ENCODE measurements at regions not wholly inside any gene's neighbourhood (a gene's known extent, or its start where the extent isn't known, plus 50 kb on each side); places are given as distances from the start of the nearest gene placed in this dataset.
"Not testable (repeated sequence)": the region's sequence is repeated elsewhere in the genome, so short reads cannot be mapped to it uniquely, and the experiment has no call there.

DNA sequence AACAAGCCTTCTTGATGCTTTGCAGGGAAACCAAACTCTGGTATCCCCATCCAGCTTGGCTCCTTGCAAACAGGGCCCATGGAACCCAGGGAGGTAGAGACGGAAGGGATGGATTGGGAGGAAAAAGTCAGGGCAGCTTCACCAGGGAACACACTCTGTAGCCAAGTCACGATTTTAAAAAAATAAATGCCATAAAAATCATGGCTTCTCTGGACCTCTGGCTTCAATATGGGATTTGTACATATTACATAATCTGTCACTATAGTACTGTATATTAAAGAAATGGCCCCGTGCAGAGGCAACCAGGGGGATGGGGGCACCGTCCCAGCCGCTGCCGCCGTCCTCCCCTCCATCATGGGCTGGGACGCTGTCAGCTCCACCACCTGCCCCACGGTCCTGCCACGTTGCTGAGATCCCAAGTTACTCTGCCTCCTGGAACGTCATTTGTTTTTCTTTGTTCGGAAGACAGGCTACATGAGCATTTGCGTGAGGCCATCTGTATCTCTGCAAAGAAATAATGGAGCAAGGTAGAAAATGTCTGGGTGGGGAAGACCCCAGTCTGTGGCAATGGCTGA lies 313.3 kb downstream of the ZNF536 start:
- no peak overlapping the region for H3K27ac Mint-ChIP-seq
- no peaks in the 10 kb centered on the region for H3K36me3 Mint-ChIP-seq
- H3K4me1 Mint-ChIP-seq (ENCODE audit: low read depth): no peaks in the 10 kb centered on the region
- peaks cover 45% of the 10 kb centered on the region for H3K27me3 Mint-ChIP-seq
- H3K9me3 Mint-ChIP-seq (ENCODE audit: low read depth): no peaks in the 10 kb centered on the region
- no peak overlapping the region for H3K4me3 Mint-ChIP-seq

DNA sequence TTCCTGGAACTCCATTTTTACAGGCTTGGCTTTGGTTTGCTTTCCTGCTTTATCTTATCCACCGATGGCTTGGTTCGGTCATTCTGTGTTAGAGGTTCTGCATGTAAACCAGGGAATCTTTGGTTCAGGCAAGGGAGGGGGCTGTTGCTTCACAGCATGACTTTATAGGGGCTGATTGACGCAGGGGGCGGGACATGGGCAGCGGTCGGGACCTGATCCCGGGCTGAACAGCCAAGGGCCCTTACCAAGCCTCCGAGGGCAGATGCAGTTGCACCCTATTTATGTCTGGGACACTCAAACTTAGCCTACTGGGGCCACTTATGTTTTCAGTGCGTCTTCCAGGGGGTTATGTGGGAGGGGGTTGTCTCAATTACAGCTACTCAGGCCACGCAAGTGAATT lies 312.4 kb downstream of the ZNF536 start:
- H3K36me3 Mint-ChIP-seq: no peaks in the 10 kb centered on the region
- H3K27me3 Mint-ChIP-seq: peaks cover 42% of the 10 kb centered on the region
- H3K4me3 Mint-ChIP-seq: no peak overlapping the region
- no peaks in the 10 kb centered on the region for H3K9me3 Mint-ChIP-seq (ENCODE audit: low read depth)
- H3K27ac Mint-ChIP-seq: no peak overlapping the region
- H3K4me1 Mint-ChIP-seq (ENCODE audit: low read depth): no peaks in the 10 kb centered on the region

DNA sequence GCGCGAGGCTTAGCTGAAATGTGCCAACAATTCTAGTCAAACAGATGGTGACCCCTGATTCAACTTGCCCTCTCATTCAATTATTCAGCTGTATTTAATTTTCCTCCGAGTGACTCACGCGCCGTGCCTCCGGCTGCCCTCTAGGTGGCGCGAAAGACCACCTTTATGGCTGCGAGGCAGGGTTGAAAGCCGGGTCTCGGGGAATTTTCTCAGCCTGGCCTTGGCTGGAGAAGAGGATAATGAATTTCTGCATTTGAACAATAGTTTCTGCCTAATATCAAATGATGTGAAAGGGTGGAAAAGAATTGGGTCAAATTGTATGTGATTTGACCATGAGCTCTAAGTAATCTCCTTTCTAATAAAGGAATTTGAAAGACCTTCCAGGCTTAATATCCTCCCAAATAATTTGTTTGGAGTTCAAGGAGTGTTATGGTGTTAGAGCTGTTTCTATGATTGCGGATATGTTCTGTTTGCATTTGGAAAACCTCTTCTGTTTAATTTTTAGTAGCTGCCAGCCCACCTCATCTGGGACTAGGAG lies 310.9 kb downstream of the ZNF536 start:
- H3K27ac Mint-ChIP-seq: no peak overlapping the region
- H3K27me3 Mint-ChIP-seq: peaks cover 34% of the 10 kb centered on the region
- H3K4me3 Mint-ChIP-seq: no peak overlapping the region
- no peaks in the 10 kb centered on the region for H3K9me3 Mint-ChIP-seq (ENCODE audit: low read depth)
- no peaks in the 10 kb centered on the region for H3K4me1 Mint-ChIP-seq (ENCODE audit: low read depth)
- no peaks in the 10 kb centered on the region for H3K36me3 Mint-ChIP-seq

DNA sequence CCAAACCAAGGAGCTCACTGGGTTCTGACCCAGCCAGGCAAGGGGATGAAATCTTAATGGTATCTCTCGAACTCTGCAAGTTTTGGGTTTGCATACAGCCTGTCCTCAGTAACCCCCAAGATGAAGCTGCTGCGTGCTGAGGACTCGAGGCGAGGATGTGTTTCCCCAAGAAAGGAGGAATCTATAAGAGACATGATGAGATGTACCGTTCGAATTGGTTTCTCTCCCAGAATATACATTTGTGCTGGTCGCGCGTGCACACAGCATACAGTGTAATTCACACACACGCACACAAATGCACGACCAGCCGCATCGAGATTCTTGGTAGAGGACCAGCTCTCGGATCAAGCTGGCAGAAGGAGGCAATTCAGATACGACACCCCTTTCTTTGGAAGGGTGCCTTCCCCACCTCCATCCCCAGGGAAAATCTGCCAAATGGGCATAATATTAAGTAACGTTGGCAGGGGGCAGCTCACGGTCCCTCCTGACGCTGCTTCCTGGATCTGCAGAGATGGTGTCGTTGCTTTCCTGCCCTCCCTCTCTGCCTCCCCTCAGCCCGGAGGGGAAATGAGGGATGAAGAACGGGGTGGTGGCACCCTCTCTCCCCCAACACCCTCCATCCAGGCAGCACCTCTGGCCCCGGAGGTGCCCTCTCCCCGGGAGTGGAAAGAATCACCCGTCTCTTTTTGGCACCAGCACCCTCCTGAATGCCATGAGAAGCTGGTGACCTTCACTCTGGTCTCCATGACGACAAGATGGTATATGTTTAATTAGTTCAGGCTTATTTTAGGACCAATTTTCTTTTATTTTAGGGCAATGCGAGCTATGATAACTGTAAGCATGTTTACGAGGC lies 310.2 kb downstream of the ZNF536 start:
- H3K36me3 Mint-ChIP-seq: no peaks in the 10 kb centered on the region

DNA sequence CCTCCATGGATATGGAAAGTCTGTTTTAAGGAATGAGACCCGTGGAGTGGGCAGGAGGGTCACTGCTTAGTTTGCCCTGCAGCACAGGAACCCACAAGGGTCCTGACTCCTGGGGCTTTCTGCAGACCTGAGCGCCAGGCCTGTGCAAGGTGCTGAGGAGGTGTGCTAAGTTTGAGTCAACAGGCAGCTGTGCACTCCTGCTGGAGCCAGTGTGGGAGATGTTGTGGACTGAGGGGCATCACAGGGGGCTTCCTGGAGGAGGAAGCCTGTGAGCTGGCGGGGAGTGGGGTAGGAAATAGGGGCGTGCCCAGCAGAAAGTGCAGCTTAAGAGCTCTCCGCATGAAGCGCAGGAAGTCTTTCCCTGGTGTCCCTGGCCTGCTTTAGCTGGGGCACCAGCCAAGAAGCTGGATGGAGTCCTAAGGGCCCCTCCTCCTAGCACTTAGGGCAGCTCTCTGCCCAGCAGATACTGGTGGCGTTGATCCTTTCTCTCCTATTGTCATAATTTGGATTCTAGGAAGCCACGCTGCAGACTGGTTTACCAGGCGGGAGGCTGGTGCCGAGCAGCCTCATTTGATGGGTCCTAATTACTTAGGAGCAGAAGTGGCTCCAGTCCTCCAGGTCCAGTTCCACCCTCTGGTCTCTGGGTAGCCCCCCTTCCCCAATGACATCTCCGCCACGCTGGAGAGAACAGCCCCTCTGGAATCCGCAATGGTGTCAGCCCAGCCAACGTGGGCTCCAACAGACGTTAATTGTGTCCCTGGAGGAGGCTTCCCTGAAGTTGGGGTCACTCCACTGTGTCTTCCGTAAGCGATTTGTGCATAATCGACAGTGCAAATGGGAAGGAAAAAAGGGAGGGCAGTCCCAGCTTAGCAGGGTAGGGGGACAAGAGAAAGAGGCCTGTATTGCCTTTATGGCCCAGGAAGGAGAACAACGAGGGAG lies 309.2 kb downstream of the ZNF536 start:
- Mint-ChIP-seq H3K4me1 (ENCODE audit: low read depth) (no peaks in the 10 kb centered on the region), H3K27ac (no peak overlapping the region), H3K4me3 (no peak overlapping the region), H3K27me3 (peaks cover 24% of the 10 kb centered on the region), H3K36me3 (no peaks in the 10 kb centered on the region), H3K9me3 (ENCODE audit: low read depth) (no peaks in the 10 kb centered on the region)

More for the DNA sequence above, 310.2 kb downstream of the ZNF536 start:
- Mint-ChIP-seq H3K9me3 (ENCODE audit: low read depth) (no peaks in the 10 kb centered on the region), H3K4me3 (no peak overlapping the region), H3K27ac (no peak overlapping the region), H3K4me1 (ENCODE audit: low read depth) (no peaks in the 10 kb centered on the region), H3K27me3 (peaks cover 31% of the 10 kb centered on the region)

DNA sequence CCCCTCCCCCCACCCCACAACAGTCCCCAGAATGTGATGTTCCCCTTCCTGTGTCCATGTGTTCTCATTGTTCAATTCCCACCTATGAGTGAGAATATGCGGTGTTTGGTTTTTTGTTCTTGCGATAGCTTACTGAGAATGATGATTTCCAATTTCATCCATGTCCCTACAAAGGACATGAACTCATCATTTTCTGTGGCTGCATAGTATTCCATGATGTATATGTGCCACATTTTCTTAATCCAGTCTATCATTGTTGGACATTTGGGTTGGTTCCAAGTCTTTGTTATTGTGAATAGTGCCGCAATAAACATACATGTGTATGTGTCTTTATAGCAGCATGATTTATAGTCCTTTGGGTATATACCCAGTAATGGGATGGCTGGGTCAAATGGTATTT lies 308.2 kb downstream of the ZNF536 start:
- not testable (repeated sequence) for H3K36me3 Mint-ChIP-seq; H3K27ac Mint-ChIP-seq; H3K9me3 Mint-ChIP-seq (ENCODE audit: low read depth); H3K4me1 Mint-ChIP-seq (ENCODE audit: low read depth); H3K4me3 Mint-ChIP-seq
- H3K27me3 Mint-ChIP-seq: peaks cover 21% of the 10 kb centered on the region

DNA sequence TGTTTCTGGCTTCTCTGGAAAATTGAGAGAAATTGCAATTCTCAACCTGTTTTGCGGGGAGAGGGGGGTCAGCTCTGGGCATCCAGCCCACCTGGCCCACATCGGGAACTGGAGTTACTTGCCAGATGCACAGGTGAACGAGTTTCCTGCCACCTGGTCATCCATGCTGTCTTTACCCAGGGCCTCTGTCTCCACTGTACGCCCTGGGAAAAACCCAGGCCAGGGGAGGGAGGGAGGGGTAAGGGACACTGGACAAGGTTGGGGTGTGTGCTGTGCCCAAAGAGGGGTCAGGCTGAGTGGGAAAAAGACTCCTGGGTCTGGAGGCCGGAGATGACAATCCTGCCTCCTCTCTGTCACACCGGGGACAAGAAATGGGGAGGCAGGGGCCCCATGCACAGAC lies 307.6 kb downstream of the ZNF536 start:
- Mint-ChIP-seq H3K27me3 (peaks cover 17% of the 10 kb centered on the region), H3K9me3 (ENCODE audit: low read depth) (no peaks in the 10 kb centered on the region), H3K27ac (no peak overlapping the region), H3K4me3 (no peak overlapping the region), H3K36me3 (no peaks in the 10 kb centered on the region), H3K4me1 (ENCODE audit: low read depth) (no peaks in the 10 kb centered on the region)

DNA sequence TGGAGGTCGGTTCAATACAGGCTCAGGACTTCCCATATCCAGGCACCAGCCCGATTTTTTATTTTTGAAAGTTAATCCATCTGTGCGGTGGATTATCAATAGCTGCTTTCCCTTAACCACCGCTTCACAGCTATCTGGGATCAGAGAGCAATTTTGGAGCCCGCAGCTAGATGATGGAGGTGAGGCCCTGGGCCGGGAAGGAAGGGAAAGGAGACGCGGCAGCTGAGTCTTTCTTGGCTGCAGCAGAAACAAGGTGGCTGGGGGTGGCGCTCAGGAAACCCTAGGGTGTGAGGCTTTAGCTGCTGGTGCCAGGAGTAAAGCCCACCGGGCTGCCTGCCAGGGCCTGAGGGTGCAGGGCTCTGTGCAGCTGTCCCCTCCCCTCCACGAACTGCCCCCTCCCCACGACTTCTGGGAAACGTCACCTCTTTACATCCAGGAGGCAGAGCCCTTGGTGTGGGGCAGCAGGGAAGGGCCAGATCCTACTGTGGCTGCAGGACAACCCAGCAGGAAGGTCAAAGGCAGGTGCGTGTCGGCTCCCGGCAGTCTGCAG lies 307.0 kb downstream of the ZNF536 start:
- Mint-ChIP-seq H3K9me3 (ENCODE audit: low read depth) (no peaks in the 10 kb centered on the region), H3K27ac (no peak overlapping the region), H3K36me3 (no peaks in the 10 kb centered on the region), H3K27me3 (peaks cover 13% of the 10 kb centered on the region), H3K4me1 (ENCODE audit: low read depth) (no peaks in the 10 kb centered on the region), H3K4me3 (no peak overlapping the region)

DNA sequence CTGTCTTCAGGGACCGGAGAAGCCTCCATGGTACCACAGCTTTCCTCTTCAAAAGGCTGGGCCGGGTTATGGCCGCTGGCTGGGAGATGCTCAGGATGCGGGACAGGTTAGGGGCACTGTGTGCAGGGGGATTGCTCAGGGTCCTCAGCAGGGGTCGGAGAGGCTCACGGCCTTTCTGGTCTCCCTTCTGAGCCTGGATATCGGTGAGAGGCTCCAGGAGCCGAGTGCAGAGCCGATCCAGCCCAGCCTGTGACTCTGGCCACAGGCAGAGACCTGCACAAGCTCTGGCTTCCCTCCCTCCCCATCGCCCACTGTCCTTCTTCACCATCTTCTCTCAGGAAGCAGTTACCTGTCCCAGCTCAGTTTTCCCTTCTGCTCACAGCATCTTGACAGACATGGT lies 306.0 kb downstream of the ZNF536 start:
- H3K27me3 Mint-ChIP-seq: peaks cover 6% of the 10 kb centered on the region
- H3K4me1 Mint-ChIP-seq (ENCODE audit: low read depth): no peaks in the 10 kb centered on the region
- H3K27ac Mint-ChIP-seq: no peak overlapping the region
- no peaks in the 10 kb centered on the region for H3K36me3 Mint-ChIP-seq
- H3K9me3 Mint-ChIP-seq (ENCODE audit: low read depth): no peaks in the 10 kb centered on the region
- no peak overlapping the region for H3K4me3 Mint-ChIP-seq

DNA sequence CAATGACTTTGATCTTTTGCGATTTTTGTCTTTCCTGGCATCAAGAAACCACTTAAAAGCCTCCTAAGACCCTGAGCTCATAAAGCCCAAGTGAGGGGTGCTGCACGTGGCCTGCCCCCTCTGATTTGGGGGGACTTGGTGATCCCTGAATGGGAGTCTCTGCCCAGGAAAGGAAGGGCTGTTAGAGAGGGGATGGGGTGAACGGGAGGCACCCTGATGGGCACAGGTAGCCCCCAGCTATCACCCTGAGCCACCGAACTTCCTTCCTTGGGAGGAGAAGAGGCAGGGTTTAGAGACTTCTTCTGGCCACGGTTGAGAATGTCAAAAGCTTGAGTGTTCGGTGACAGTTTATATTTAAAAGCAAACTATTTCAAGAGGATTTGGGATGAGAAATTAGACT lies 305.5 kb downstream of the ZNF536 start:
- no peaks in the 10 kb centered on the region for H3K36me3 Mint-ChIP-seq
- no peak overlapping the region for H3K4me3 Mint-ChIP-seq
- peaks cover 3% of the 10 kb centered on the region for H3K27me3 Mint-ChIP-seq
- H3K4me1 Mint-ChIP-seq (ENCODE audit: low read depth): no peaks in the 10 kb centered on the region
- no peaks in the 10 kb centered on the region for H3K9me3 Mint-ChIP-seq (ENCODE audit: low read depth)
- H3K27ac Mint-ChIP-seq: no peak overlapping the region

DNA sequence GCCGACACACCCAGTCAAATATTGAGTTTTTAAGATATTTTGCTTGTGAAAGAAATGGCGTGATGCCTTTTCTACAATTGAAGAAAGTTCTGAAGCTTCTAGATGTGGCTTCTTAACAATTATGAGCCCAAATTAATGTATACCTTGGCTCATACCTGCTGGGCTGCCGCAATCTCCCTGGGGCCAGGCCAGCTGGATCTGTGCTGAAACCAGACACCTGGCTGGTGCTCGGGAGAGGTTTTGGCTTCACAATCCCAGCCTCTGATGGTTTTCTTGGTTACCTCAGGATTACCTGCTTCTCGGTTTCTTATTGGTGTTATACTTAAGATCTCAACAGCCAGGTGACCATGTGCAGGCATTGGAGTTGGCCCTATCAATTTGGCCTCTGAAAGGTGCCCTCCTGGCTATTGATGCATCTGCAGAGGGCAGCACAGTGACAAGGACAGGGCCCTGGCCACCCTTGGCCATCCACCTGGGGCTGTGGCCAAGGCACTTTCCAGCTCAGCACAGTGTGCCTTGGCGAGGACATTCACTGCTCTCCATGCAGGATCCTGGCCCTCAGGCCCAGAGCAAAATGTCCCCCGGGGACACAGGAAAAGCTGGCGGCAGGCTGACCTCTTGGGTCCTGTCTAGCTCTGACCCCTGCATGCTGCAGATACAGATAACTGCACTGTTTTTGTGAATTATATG lies 305.0 kb downstream of the ZNF536 start:
- Mint-ChIP-seq H3K27ac (no peak overlapping the region), H3K4me1 (ENCODE audit: low read depth) (no peaks in the 10 kb centered on the region), H3K27me3 (peaks cover 1% of the 10 kb centered on the region)

DNA sequence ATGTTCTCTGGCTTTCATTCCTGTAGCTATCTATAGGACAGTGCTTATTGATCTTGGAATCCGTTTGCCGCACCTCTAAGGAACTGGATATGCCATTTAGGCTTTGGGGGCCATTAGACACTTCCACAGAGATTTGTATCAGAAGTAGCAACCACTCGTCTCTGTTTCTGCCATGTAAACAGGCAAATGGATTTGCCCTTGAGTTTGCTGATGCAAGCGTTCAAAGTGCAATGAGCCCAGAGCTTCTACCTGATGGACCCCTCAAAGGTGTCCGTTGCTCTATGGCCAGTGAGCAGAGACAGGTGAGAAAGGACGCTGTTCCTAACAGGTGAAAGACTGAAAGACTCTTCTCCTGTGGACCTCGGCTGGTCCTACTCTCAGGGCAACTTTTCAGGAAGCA lies 302.9 kb downstream of the ZNF536 start:
- H3K27me3 Mint-ChIP-seq: peaks cover 9% of the 10 kb centered on the region
- H3K4me3 Mint-ChIP-seq: no peak overlapping the region
- no peaks in the 10 kb centered on the region for H3K4me1 Mint-ChIP-seq (ENCODE audit: low read depth)
- H3K36me3 Mint-ChIP-seq: no peaks in the 10 kb centered on the region
- no peak overlapping the region for H3K27ac Mint-ChIP-seq
- H3K9me3 Mint-ChIP-seq (ENCODE audit: low read depth): no peaks in the 10 kb centered on the region

More for the DNA sequence above, 305.0 kb downstream of the ZNF536 start:
- Mint-ChIP-seq H3K4me3 (no peak overlapping the region), H3K9me3 (ENCODE audit: low read depth) (no peaks in the 10 kb centered on the region), H3K36me3 (no peaks in the 10 kb centered on the region)

DNA sequence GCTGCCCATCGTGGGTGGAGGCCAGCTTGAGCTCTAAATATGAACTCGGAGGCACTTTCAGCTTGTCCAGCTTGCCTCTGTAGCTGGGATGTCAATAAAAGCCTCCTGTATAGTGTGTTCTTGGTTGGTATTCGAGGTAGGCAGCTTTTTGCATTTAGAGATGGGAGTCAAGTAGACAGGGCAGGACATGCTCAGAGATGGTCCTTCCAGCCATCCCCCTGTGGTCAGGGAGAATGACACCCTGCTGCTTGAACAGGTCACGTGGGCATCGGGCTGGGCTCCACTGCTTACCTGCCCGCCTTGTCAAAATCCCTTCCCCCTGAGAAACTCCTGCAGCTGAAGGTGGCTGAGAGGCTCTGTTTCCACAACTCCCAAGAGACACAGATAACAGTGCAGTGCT lies 302.5 kb downstream of the ZNF536 start:
- Mint-ChIP-seq H3K27ac (no peak overlapping the region), H3K36me3 (no peaks in the 10 kb centered on the region), H3K9me3 (ENCODE audit: low read depth) (no peaks in the 10 kb centered on the region), H3K27me3 (peaks cover 10% of the 10 kb centered on the region), H3K4me3 (no peak overlapping the region), H3K4me1 (ENCODE audit: low read depth) (no peaks in the 10 kb centered on the region)

DNA sequence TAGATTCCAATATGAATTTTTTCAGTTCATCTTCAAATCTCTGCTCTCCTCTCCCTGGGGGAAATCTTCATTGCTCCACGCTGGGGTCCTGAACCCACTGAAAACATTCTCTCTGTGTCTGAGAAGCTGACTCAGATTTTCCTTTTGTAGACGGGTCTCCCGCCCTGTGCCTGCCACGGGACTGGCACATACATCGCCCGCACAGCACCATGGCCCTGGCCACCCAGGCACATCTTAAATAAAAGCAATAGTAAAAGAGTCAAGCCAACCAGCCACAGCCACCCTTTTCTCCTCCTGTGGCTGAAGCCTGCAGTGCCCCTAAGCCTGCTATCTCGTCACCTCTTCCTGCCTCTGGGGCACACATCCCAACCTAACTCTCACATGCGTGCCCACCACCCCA lies 301.2 kb downstream of the ZNF536 start:
- Mint-ChIP-seq H3K27me3 (peaks cover 12% of the 10 kb centered on the region), H3K9me3 (ENCODE audit: low read depth) (no peaks in the 10 kb centered on the region), H3K36me3 (no peaks in the 10 kb centered on the region), H3K4me1 (ENCODE audit: low read depth) (no peaks in the 10 kb centered on the region), H3K27ac (no peak overlapping the region), H3K4me3 (no peak overlapping the region)

Measured in activated naive CD8-positive, alpha-beta T cell (primary cell).